H1 (cell line): ENCODE measurements at regions not wholly inside any gene's neighbourhood (a gene's known extent, or its start where the extent isn't known, plus 50 kb on each side); places are given as distances from the start of the nearest gene placed in this dataset.
"Not testable (repeated sequence)": the region's sequence is repeated elsewhere in the genome, so short reads cannot be mapped to it uniquely, and the experiment has no call there.

Source experiments
- CTCF ChIA-PET: fragments of 300-600 bp; sonication (Branson Sonifier 250); formaldehyde crosslinking; loops from one replicate; lab custom pipeline; 2021; ENCODE audit not compliant: partially characterized antibody; lab: Charles Lee
- POLR2A ChIA-PET: fragments of 300-600 bp; sonication (Branson Sonifier 250); formaldehyde crosslinking; loops from one replicate; lab custom pipeline; 2021; ENCODE audit warnings: inconsistent platforms; ENCODE audit not compliant: partially characterized antibody; lab: Charles Lee
- DNase-seq, 2 experiments: peaks; one replicate each; pipeline versions ENCODE4 v3.0.0 to v3.0.0-alpha.2; 2010 to 2022; ENCODE audit warnings: low spot score in 2 of 2, low read depth in 1 of 2, mixed read lengths in 1 of 2
- FAIRE-seq: peaks from 2 replicates; lab custom pipeline; 2011; peaks lifted over from hg19 to GRCh38; lab: Jason Lieb, UNC
- H2AFZ ChIP-seq: 2 replicates; pipeline ENCODE4 v1.8.1; 2012; ENCODE audit warnings: low read length, inconsistent platforms
- H2AK5ac ChIP-seq: 2 replicates; pipeline ENCODE4 v1.6.1; 2013; ENCODE audit warnings: low read depth, low read length
- H2BK120ac ChIP-seq: replicated peaks from 2 replicates; pipeline ENCODE3; 2013; ENCODE audit warnings: low read depth, low read length, inconsistent platforms
- H2BK12ac ChIP-seq: 2 replicates; pipeline ENCODE4 v1.6.1; 2013; ENCODE audit warnings: low read depth, low read length
- H2BK15ac ChIP-seq: 2 replicates; pipeline ENCODE4 v1.6.1; 2013; ENCODE audit warnings: low read length
- H2BK20ac ChIP-seq: 2 replicates; pipeline ENCODE4 v1.6.1; 2013; ENCODE audit warnings: low read length
- H2BK5ac ChIP-seq: 2 replicates; pipeline ENCODE4 v1.6.1; 2013; ENCODE audit warnings: low read depth, low read length
- H3K14ac ChIP-seq: 2 replicates; pipeline ENCODE4 v1.6.1; 2013; ENCODE audit warnings: inconsistent platforms; ENCODE audit not compliant: insufficient read length
- H3K18ac ChIP-seq: 2 replicates; pipeline ENCODE4 v1.6.1; 2013; ENCODE audit warnings: low read length; ENCODE audit errors: extremely low read depth
- H3K23ac ChIP-seq: 2 replicates; pipeline ENCODE4 v1.6.1; 2013; ENCODE audit warnings: inconsistent platforms; ENCODE audit not compliant: insufficient read length
- H3K23me2 ChIP-seq: 2 replicates; pipeline ENCODE4 v1.6.1; 2013; ENCODE audit warnings: low read depth, low read length
- H3K27ac ChIP-seq: 2 replicates; pipeline ENCODE4 v1.6.1; 2011; ENCODE audit warnings: low read depth, low read length, inconsistent platforms
- H3K27me3 ChIP-seq, 4 experiments: replicated peaks in 1 of 4; 1 replicate in 1 of 4; 2 replicates in 3 of 4; pipeline versions ENCODE4 v1.6.1 to v1.8.1; 2011 to 2013; ENCODE audit warnings: low read length in 3 of 4, mild to moderate bottlenecking in 3 of 4, inconsistent platforms in 2 of 4, mixed read lengths in 2 of 4, moderate library complexity in 1 of 4; ENCODE audit not compliant: control insufficient read depth in 3 of 4, insufficient read depth in 3 of 4; ENCODE audit errors: extremely low read depth in 1 of 4
- H3K36me3 ChIP-seq, 4 experiments: 2 replicates each; pipeline versions ENCODE4 v1.6.1 to v1.8.1; 2011 to 2013; ENCODE audit warnings: mild to moderate bottlenecking in 4 of 4, low read length in 3 of 4, moderate library complexity in 2 of 4, control low read depth in 1 of 4, inconsistent platforms in 1 of 4; ENCODE audit not compliant: insufficient read depth in 4 of 4, control insufficient read depth in 2 of 4
- H3K4ac ChIP-seq: replicated peaks from 2 replicates; pipeline ENCODE3; 2013; ENCODE audit warnings: low read length, low read depth, mixed read lengths, inconsistent platforms; ENCODE audit not compliant: insufficient read length
- H3K4me1 ChIP-seq, 4 experiments: replicated peaks in 1 of 4; 1 replicate in 1 of 4; 2 replicates in 3 of 4; pipeline versions ENCODE4 v1.6.1 to v1.8.1; 2011 to 2013; ENCODE audit warnings: low read length in 3 of 4, inconsistent platforms in 2 of 4, mixed read lengths in 1 of 4; ENCODE audit not compliant: insufficient read depth in 4 of 4, control insufficient read depth in 3 of 4
- H3K4me2 ChIP-seq, 2 experiments: 2 replicates each; pipeline versions ENCODE4 v1.6.1 to v1.8.1; 2011 to 2013; ENCODE audit warnings: low read depth in 2 of 2, low read length in 2 of 2, control low read depth in 1 of 2, inconsistent platforms in 1 of 2, mild to moderate bottlenecking in 1 of 2; ENCODE audit not compliant: insufficient read depth in 1 of 2
- H3K4me3 ChIP-seq, 4 experiments: fragments of 200-600, 300-600 bp in 1 of 4; sonication (generic), shearing (Covaris generic), sonication (Bioruptor Twin) in 1 of 4; 2 replicates each; pipeline versions ENCODE4 v1.5.1 to v1.8.1; 2011 to 2016; ENCODE audit warnings: low read length in 4 of 4, low read depth in 3 of 4, control low read depth in 2 of 4, inconsistent platforms in 2 of 4, mild to moderate bottlenecking in 2 of 4, mixed read lengths in 1 of 4, moderate library complexity in 1 of 4; ENCODE audit not compliant: insufficient read depth in 2 of 4; ENCODE audit errors: extremely low read depth in 1 of 4
- H3K56ac ChIP-seq: replicated peaks from 2 replicates; pipeline ENCODE3; 2013; ENCODE audit warnings: low read depth, mild to moderate bottlenecking, mixed read lengths, low read length, inconsistent platforms; ENCODE audit not compliant: insufficient read length
- H3K79me1 ChIP-seq: 2 replicates; pipeline ENCODE4 v1.6.1; 2013; ENCODE audit warnings: low read depth, low read length, control low read depth
- H3K79me2 ChIP-seq, 2 experiments: 2 replicates each; pipeline versions ENCODE4 v1.6.1 to v1.8.1; 2012 to 2013; ENCODE audit warnings: low read length in 2 of 2, mild to moderate bottlenecking in 2 of 2, inconsistent platforms in 1 of 2; ENCODE audit not compliant: insufficient read depth in 2 of 2, control insufficient read depth in 1 of 2
- H3K9ac ChIP-seq, 4 experiments: replicated peaks in 1 of 4; 1 replicate in 1 of 4; 2 replicates in 3 of 4; pipeline versions ENCODE4 v1.6.1 to v1.8.1; 2011 to 2013; ENCODE audit warnings: low read depth in 3 of 4, low read length in 3 of 4, control low read depth in 2 of 4, mild to moderate bottlenecking in 2 of 4, moderate library complexity in 2 of 4, inconsistent platforms in 1 of 4; ENCODE audit errors: extremely low read depth in 1 of 4
- H3K9me3 ChIP-seq, 2 experiments: 2 replicates each; pipeline versions ENCODE4 v1.6.1 to v1.8.1; 2012 to 2013; ENCODE audit warnings: mild to moderate bottlenecking in 2 of 2, moderate library complexity in 2 of 2, control low read depth in 1 of 2, inconsistent platforms in 1 of 2, low read depth in 1 of 2, low read length in 1 of 2, mixed read lengths in 1 of 2; ENCODE audit not compliant: insufficient read depth in 2 of 2
- H4K20me1 ChIP-seq, 2 experiments: replicated peaks in 1 of 2; 2 replicates each; pipeline versions ENCODE3 to v1.8.1; 2011 to 2013; ENCODE audit warnings: inconsistent platforms in 2 of 2, low read length in 2 of 2, mild to moderate bottlenecking in 1 of 2; ENCODE audit not compliant: insufficient read depth in 2 of 2, control insufficient read depth in 1 of 2
- H4K5ac ChIP-seq: 2 replicates; pipeline ENCODE4 v1.6.1; 2013; ENCODE audit warnings: low read length, low read depth, mixed read lengths, inconsistent platforms; ENCODE audit not compliant: insufficient read length
- H4K8ac ChIP-seq: 2 replicates; pipeline ENCODE4 v1.8.0; 2013; ENCODE audit warnings: mild to moderate bottlenecking, moderate library complexity, low read length, inconsistent platforms; ENCODE audit not compliant: insufficient read depth; ENCODE audit errors: extremely low read depth
- H4K91ac ChIP-seq: replicated peaks from 2 replicates; pipeline ENCODE3; 2013; ENCODE audit warnings: low read length, mixed read lengths, inconsistent platforms; ENCODE audit not compliant: insufficient read length
- WGBS, 2 experiments: shearing (Covaris generic) in 1 of 2; methylation state at CpG; one replicate each; pipeline versions ENCODE4 v1.1.6 to v1.1.7; 2013 to 2015; ENCODE audit warnings: low lambda C conversion rate in 2 of 2, mixed read lengths in 2 of 2, inconsistent platforms in 1 of 2, low coverage in 1 of 2, missing lambda C conversion rate in 1 of 2; ENCODE audit not compliant: insufficient replicate concordance in 2 of 2, insufficient coverage in 1 of 2, insufficient read length in 1 of 2; ENCODE audit errors: extremely low coverage in 1 of 2, missing lambda C conversion rate in 1 of 2; 5-methylcytosine and 5-hydroxymethylcytosine counted together

DNA sequence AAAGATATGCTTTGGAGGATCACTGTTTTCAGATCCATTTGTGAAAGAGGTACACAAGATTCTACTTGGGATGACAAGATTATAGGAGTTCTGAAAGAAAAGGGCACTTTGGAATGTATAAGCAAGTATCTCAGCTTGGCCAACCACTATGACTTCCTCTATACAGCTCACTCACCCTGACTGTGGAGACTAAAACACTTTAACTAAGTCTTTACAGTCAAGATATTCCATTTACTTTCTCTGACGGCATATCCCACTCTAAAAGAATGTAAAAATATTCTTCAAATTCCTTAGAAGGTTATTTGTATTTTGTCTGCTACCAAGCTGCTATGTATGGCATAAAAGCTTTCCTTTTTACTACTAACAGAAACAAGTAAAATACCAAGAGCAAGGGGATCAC is 58.5 kb upstream of the KCTD7 start:
- H3K9me3 ChIP-seq, H3K9ac ChIP-seq, H2BK120ac ChIP-seq, H2BK15ac ChIP-seq, H3K4me1 ChIP-seq, H3K18ac ChIP-seq, H2AK5ac ChIP-seq, H3K4ac ChIP-seq, H4K8ac ChIP-seq, H4K20me1 ChIP-seq, H2AFZ ChIP-seq, H2BK12ac ChIP-seq, H2BK20ac ChIP-seq, H4K5ac ChIP-seq, H2BK5ac ChIP-seq, FAIRE-seq, H3K23me2 ChIP-seq, H3K4me2 ChIP-seq, H3K56ac ChIP-seq, H3K27ac ChIP-seq, DNase-seq, H3K27me3 ChIP-seq, H3K79me1 ChIP-seq, H3K23ac ChIP-seq, H4K91ac ChIP-seq, H3K14ac ChIP-seq, H3K4me3 ChIP-seq: not testable (repeated sequence)
- H3K79me2 ChIP-seq = peaks cover 0 to 66% of the 10 kb centered on the region in 2 experiments; a peak in 3 of 4 replicates
- ChIA-PET POLR2A (interaction anchor here (1.2 to 2.3 kb wide), 2 partner anchors 13 to 494 kb away, joined by 4 read pairs; no protein-coding TSS in a partner anchor), CTCF (interaction anchor here (6.4 kb wide), 1 partner anchor 12 kb away, joined by 34 read pairs; no protein-coding TSS in a partner anchor)
- peaks cover 6 to 42% (median 17%) of the 10 kb centered on the region in 4 experiments for H3K36me3 ChIP-seq
- 96% methylated on average over 1 of the region's 1 CpG; no CpG with 5 or more reads in 1 of the 2 experiments for WGBS, 2 experiments
